HG02884 (cell line): ENCODE measurements at regions not wholly inside any gene's neighbourhood (a gene's known extent, or its start where the extent isn't known, plus 50 kb on each side); places are given as distances from the start of the nearest gene placed in this dataset.
"Not testable (repeated sequence)": the region's sequence is repeated elsewhere in the genome, so short reads cannot be mapped to it uniquely, and the experiment has no call there.

Source experiments
- ATAC-seq: cut with Tn5 transposase; IDR thresholded peaks from one replicate; pipeline ENCODE4 v1.9.1; 2021; ENCODE audit warnings: mild to moderate bottlenecking, moderate library complexity; ENCODE audit not compliant: unreplicated experiment

DNA sequence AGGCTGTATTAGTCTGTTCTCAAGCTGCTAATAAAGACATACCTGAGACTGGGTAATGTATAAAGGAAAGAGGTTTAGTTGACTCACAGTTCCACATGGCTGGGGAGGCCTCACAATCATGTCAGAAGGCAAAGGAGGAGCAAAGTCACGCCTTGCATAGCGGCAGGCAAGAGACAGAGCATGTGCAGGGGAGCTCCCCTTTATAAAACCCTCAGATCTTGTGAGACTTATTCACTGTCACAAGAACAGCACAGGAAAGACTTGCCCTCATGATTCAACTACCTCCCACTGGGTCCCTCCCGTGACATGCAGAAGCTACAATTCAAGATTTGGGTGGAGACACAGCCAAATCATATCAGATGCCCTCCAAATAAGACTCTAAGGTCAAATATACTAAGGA lies 139.4 kb upstream of the TOP1 start:
- ATAC-seq = not testable (repeated sequence)

GRCh38 chr20:40890181-40890580 lies 138.4 kb upstream of the TOP1 start:
- no peak for ATAC-seq

DNA sequence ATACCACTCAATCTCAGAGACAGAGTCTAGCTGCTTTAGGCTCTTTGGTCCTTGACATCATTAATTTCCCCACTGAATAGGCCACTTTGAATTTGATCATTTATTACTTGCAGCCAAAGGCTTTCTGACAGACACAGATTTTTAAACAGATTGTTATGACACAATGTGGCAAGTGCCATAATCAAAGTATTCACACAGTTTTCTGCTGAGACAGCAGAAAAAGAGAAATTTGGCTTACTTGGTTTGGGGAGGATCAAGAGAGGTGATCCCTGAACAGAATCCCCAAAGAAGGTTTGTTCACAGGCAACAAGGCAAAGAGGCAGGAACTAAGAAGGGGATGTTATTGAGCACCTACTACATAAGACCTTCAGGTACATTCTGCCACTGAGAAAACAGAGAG lies 138.0 kb upstream of the TOP1 start:
- no peak for ATAC-seq

DNA sequence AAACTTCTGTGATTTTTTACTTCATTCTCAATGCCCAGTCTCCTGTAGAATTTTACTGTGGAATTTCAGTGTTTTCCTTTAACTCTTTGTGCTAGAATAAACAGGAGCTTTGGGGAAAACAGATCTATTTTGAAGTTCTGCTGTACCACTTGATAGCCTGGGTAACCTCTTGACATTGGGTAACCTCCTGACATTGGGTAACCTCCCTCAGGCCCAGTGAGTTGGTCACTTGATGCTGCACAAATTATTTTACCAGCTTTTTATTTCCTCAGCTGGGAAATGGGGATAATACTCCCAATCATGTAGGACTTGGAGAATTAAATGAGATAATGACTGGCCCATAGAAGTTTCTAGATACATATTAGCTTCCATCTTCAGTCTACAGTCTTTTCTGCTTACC lies 137.3 kb upstream of the TOP1 start:
- ATAC-seq = no peak

- ATAC-seq = no peak
Observed at GRCh38 chr20:40892642-40893041, 136.0 kb upstream of the TOP1 start.

- no peak for ATAC-seq
Observed at GRCh38 chr20:40893610-40894236, 134.9 kb upstream of the TOP1 start.

- ATAC-seq = no peak
Observed at GRCh38 chr20:40894237-40894630, 134.4 kb upstream of the TOP1 start.

- no peak for ATAC-seq
Observed at GRCh38 chr20:40895182-40895581, 133.4 kb upstream of the TOP1 start.

DNA sequence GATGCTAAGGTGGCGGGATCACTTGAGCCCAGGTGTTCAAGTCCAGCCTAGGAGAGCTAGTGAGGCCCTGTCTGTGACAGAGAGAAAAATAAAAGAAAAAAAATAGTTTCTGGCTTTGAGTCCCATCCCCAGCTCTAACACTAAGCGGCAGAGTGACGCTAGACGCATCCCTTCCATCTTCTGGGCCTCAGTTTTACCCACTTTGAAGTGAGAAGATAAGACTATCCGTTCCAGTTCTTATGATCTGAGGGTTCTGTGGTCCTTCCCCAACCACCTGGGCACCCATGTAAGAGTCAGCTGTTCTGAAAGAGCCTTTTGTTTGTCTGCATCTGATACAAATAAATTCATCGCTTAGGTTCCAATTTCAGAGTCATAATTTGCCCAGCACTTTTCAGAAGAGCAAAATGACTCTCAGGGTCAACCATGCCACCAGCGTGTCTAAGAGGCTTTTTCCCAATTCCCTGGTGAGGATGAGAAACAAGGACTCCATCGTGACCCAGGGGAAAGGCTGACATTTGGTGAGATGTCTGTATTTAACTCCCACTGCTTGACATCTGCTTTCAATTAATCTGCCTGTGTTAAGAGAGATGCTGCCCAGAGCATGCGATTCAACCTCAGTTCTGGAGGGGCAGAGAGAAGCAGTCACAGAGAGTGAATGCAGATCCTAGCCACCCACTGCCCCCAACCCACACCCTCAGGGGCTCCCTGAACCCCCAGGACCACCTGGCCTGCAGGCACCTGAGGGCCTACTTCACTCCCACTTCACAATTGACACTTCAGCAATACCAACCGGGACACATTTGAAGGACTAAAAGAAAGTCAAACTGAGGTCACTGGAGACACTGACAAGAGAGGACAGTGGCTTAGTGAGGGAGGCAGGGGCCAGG lies 131.6 kb upstream of the TOP1 start:
- ATAC-seq = no peak

DNA sequence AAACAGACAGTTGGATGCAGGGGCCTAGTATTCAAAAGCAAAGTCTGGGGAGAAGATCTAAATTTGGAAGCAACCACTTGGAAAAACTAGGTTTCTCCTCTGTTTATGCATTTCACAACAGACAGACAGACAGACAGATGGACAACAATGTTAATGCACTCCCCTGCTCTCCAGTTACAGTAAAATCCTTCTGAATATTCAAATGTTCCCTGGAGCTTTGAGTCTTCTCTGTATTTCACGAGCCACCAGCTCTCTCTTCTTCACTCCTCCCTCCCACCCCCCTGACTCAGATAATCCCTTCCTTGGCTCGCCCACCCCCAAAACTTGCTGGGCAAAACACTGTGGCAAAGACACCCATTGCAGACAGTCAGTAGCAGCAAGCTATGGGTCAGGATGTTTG lies 129.3 kb upstream of the TOP1 start:
- no peak for ATAC-seq

DNA sequence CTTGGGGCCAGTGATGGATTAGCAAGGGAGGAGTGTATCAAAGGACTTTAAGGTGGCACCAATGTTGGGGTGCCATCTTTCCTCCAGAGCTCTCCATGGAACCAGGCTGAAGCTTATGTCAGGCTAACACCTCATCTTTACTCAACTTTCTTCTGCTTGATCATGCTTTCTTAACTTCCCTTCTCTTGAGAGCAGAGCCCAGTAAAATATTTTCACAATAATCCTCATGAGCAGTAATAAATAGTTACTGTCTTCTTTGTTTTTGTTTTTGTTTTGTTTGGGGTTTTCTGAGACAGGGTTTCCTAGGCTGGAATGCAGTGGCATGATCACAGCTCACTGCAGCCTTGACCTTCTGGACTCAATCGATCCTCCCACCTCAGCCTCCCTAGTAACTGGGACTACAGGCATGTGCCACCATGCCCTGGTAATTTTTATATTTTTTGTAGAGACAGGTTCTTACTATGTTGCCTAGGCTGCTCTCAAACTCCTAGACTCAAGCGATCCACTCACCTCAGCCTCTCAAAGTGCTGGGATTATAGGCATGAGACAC lies 127.9 kb upstream of the TOP1 start:
- no peak for ATAC-seq

GRCh38 chr20:40902661-40903060 lies 126.0 kb upstream of the TOP1 start:
- ATAC-seq = no peak

- ATAC-seq = no peak
Observed at GRCh38 chr20:40908309-40908708, 120.3 kb upstream of the TOP1 start.

DNA sequence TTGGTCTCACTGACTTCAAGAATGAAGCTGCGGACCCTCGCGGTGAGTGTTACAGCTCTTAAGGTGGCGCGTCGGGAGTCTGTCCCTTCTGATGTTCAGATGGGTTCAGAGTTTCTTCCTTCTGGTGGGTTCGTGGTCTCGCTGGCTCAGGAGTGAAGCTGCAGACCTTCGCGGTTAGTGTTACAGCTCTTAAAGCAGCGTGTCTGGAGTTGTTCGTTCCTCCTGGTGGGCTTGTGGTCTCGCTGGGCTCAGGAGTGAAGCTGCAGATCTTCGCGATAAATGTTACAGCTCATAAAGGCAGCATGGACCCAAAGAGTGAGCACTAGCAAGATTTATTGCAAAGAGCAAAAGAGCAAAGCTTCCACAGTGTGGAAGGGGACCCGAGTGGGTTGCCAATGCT lies 119.1 kb upstream of the TOP1 start:
- not testable (repeated sequence) for ATAC-seq

DNA sequence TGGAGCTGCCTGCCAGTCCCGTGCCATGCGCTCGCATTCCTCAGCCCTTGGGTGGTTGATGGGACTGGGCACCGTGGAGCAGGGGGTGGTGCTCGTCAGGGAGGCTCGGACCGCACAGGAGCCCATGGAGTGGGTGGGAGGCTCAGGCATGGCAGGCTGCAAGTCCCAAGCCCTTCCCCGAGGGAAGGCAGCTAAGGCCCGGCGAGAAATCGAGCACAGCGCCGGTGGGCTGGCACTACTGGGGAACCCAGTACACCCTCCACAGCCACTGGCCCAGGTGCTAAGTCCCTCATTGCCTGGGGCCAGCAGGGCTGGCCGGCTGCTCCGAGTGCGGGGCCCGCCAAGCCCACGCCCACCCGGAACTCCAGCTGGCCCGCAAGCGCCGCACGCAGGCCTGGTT lies 118.2 kb upstream of the TOP1 start:
- not testable (repeated sequence) for ATAC-seq

DNA sequence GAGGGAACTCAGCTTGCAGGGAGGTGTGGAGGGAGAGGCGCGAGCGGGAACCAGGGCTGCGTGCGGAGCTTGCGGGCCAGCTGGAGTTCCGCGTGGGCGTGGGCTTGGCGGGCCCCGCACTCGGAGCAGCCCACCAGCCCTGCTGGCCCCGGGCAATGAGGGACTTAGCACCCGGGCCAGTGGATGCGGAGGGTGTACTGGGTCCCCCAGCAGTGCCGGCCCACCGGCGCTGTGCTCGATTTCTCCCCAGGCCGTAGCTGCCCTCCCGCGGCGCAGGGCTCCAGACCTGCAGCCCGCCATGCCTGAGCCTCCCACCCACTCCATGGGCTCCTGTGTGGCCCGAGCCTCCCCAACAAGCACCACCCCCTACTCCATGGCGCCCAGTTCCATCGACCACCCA lies 117.5 kb upstream of the TOP1 start:
- ATAC-seq = not testable (repeated sequence)

DNA sequence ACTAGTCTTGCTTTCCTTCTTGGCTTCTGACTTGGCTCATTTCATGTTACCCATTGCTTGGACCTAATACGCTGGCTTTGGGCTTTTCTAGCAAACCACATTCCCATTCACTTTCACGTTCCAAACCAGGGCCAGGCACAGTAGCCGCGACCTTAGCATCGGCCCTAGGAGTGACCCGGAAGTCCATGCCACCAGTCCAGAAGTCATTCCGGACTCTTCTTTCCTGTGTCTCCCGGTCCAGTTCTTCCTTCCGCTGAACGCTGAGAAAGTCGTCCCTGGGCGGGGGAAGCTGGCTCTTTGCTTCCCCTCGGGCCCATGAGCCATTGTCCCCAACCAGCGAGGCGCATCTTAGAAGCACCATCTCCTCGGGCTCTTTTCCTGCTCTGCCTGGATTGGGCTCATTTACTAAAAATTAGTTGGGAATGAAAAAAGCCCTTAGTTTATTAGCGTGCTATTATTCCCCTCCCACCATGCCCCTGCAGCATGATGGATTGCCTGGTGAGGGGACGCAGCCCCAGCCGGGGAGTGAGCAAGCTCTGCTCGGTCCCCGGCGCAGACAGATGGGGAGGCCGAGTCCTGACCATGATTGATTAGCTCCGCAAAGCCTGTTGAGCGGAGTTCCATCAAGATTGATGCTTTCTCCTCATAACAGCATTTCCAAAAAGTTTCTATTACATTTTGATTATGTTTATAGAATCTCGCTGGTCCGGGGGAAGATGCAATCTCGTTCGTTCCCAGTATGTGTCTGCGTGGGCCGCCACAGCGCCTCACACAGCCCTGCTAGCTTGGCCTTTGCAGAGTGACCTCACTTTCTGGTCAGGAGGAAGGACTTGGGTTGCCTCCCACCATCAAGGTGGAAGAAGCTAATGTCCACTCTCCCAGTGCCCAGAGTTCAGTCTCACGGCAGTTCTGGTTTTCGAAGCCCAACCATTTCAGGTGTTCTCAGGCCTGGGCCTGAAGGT lies 115.1 kb upstream of the TOP1 start:
- no peak for ATAC-seq

GRCh38 chr20:40915756-40916155 lies 112.9 kb upstream of the TOP1 start:
- ATAC-seq = no peak

GRCh38 chr20:40916276-40916675 lies 112.3 kb upstream of the TOP1 start:
- ATAC-seq = no peak

DNA sequence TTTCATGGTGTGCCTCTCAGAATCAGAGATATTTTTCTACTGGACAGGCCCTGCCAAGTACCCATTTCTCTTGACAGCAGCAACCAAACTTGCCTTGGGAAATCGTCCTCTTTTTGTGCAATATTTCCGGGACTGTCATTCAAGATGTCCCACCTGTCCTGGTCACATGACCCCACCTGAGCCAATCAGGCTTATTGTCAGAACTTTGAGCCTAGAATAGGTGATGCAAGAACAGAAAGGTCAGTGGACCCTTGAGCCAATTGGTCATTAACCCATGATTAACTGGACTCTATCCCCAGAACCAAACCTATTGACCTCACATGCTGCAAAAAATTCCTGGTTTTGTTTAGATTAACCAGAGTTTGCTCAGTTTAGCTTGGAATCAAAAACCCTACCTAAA lies 108.3 kb upstream of the TOP1 start:
- ATAC-seq = no peak

GRCh38 chr20:40922865-40923264 lies 105.8 kb upstream of the TOP1 start:
- ATAC-seq = no peak
